ENCODE measurements at regions not wholly inside any gene's neighbourhood (a gene's known extent, or its start where the extent isn't known, plus 50 kb on each side); places are given as distances from the start of the nearest gene placed in this dataset.

- DNase-seq (ENCODE audit: low spot score), result no peak
Measured at GRCh38 chr3:181859518-181859917, 147.8 kb downstream of the SOX2 start.

DNA sequence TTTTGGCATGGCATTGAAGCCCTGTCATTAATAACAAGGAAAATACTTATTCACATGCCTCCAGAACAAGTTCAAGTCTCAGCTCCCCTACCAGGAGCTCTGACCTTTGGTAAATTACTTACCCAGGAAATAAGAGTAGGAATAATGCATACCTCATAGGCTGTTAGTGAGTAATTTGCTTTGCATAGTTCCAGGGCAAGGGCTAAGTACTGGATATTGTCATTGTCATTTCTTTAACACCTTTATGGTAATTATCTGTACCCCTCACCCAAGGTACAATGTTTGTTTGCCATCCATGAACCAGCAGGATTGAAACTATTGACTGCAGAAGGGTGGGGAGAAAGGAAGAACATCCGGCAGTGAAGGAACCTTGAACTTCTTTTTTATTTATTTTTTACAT lies 148.5 kb downstream of the SOX2 start:
- DNase-seq (ENCODE audit: low spot score), result no peak

DNA sequence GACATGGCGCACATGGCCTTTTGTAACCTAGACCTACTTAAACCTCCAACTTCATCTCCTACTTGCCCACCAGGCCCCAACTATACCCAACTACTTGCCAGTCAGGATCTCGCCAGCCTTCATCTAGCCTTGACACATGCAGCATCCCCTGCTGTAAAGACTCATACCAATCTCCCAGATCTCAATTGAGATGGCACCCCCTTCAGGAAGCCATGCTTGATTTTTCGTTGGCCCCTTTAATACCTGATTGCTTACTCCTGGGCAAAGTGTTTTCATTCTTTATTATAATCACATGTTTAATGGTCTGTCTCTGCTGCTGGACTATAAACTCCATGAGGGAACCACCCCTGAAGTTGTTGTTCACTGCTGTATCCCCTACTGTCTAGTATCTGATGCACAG lies 150.8 kb downstream of the SOX2 start:
- DNase-seq (ENCODE audit: low spot score), result no peak

DNA sequence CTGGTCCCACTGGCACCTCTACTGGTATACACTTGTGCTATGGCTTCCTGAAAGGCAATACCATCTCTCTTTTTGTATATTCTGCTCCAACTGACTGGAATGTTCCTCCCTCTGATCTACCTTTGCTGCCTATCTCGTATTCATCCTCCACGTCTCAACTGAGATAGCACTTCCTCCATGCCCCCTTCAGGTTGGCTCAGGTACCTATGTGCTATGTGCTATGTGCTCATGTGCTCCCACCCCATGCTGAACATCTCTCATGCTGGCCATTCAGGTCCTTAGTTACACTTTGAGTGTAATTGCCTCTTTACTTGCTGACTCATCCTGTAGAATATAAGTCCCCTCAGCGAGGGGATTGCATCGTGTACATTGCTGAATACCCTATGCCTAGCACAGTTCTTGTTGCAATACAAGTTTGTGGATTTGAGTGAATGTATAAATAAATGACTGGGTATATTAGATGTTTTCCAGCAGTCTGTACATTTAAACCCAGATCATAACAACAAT lies 156.9 kb downstream of the SOX2 start:
- DNase-seq (ENCODE audit: low spot score), result no peak

GRCh38 chr3:181872887-181873286 lies 161.2 kb downstream of the SOX2 start:
- DNase-seq (ENCODE audit: low spot score), result peak; percentile 6

DNA sequence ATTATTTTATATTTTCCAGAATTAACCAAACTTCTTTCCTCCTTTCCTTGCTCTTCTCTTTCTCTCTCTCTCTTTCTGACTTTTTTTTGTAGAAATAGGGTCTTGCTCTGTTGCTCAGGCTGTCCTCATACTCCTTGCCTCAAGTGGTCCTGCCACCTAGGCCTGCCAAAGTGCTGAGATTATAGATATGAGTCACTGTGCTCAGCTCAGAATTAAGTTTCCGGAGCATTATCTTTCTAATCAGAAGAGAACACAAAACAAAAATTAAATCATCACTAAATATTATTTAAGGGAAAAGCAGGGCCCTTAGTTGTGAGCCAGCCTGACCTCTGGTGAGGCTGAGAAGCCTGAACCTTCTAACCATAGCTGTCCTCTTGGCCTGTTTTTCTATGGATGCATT lies 168.2 kb downstream of the SOX2 start:
- no peak for DNase-seq (ENCODE audit: low spot score)

DNA sequence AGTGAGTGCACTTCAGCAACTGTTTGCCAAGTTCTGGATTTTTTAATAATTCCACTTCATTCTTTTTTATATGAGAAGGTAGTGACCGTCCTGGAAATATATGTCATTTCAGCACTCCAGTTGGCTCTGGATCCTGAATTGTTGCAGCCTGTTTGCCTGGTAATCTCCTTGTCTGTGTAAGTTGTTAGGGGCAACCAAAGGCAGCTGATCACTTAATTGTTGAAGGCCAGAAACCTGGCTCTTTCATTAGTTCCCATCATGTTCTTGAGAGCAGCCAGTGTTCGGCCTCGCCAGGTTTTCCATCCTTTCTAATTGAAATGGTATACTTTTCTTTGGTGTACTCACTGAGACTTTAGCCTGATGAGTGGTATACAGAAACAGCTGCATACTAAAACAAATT lies 168.6 kb downstream of the SOX2 start:
- no peak for DNase-seq (ENCODE audit: low spot score)

GRCh38 chr3:181881749-181882148 lies 170.0 kb downstream of the SOX2 start:
- no peak for DNase-seq (ENCODE audit: low spot score)

GRCh38 chr3:181885868-181886630 lies 174.3 kb downstream of the SOX2 start:
- no peak for DNase-seq (ENCODE audit: low spot score)

DNA sequence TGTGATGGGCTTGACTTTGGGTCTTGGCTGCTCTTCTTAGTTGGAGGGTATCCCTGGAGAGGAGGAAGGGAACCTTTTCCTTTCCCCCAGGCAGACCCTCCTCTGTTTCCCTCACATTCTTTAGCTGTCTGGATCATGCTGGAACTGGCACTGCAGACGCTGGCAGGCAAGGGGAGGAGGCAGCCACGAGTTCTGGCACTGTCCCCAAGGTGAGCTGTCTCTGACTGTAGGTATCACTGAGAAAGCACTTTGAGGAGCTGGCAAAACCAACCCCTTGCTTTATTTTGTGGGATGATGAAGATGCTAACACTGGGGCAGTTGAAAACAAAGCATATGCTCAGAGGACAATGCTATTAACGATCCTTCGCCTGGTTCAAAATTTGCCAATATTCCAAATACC lies 175.0 kb downstream of the SOX2 start:
- DNase-seq (ENCODE audit: low spot score), result no peak

DNA sequence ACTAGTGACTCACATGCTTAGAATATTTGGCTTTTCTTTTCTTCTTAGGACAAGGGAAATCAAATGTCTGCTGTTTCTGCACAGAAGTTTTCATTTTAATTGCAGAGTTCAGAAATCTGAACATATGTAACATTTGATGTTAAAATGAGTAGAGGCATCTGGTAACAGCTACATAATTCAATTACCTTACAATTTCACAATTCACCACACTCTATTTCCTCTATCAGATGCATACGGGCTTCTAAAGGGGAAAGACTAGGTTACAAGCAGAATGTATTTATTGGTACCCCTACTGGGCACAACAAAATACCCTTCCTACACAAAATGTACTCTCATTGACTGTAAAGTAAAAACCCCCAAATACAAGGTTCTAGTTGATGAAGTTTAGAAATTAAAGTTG lies 176.0 kb downstream of the SOX2 start:
- DNase-seq (ENCODE audit: low spot score), result no peak

DNA sequence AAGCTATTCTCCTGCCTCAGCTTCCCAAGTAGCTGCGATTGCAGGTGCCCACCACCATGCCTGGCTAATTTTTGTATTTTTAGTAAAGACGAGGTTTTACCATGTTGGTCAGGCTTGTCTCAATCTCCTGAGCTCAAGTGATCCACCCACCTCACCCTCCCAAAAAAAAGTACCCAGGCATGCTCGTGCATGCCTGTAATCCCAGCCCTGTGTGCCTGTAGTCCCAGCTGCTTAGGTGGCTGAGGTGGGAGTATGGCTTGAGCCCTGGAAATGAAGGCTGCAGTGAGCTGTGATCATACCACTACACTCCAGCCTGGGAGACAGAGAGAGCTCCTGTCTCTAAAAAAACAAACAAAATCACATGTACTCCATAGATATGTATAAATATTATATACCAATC lies 176.5 kb downstream of the SOX2 start:
- no peak for DNase-seq (ENCODE audit: low spot score)

- no peak for DNase-seq (ENCODE audit: low spot score)
Measured at GRCh38 chr3:181892848-181893247, 181.1 kb downstream of the SOX2 start.

DNA sequence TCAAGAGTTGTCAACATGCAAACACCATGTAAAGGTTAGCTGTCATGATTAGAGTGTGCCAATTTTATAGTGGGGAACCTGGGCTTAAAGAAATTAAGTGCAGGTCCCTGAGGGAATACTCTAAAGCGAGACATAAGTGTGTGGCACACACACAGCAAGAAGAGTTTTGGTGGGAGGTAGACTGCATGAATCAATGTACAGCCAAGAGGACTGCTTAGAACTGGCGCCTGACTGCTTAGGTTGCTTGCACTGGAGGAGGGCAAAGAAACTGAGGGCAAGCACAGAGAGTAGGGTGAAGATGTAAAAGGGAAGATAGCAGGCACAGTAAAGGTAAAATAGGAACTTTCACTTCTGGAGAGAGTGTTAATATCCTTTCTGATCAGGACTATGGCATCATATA lies 184.9 kb downstream of the SOX2 start:
- no peak for DNase-seq (ENCODE audit: low spot score)

DNA sequence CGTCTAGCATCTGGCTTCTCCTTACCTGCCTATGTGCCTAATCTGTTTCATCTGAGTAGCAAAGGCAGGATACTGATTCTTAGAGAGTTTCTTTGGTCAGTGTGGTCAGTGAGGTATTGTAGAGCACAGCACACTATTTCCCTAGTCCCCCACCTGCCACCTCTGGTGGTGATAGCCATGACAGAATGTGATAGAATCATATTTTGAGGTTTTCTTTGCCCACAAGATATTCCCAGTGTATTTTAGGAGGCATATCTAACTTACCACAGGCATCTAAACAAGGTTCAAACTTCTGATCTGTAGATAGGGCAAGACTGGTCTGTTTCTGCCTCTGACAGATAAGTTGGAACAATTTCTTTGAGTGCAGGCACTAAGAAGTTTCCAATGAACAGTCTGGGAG lies 188.0 kb downstream of the SOX2 start:
- no peak for DNase-seq (ENCODE audit: low spot score)

GRCh38 chr3:181901626-181902025 lies 189.9 kb downstream of the SOX2 start:
- no peak for DNase-seq (ENCODE audit: low spot score)

- DNase-seq (ENCODE audit: low spot score), result no peak
Measured at GRCh38 chr3:181906338-181906737, 194.6 kb downstream of the SOX2 start.

- DNase-seq (ENCODE audit: low spot score), result no peak
Measured at GRCh38 chr3:181909241-181909640, 197.5 kb downstream of the SOX2 start.

- DNase-seq (ENCODE audit: low spot score), result no peak
Measured at GRCh38 chr3:181912384-181912783, 200.7 kb downstream of the SOX2 start.

GRCh38 chr3:181913254-181913653 lies 201.5 kb downstream of the SOX2 start:
- no peak for DNase-seq (ENCODE audit: low spot score)

DNA sequence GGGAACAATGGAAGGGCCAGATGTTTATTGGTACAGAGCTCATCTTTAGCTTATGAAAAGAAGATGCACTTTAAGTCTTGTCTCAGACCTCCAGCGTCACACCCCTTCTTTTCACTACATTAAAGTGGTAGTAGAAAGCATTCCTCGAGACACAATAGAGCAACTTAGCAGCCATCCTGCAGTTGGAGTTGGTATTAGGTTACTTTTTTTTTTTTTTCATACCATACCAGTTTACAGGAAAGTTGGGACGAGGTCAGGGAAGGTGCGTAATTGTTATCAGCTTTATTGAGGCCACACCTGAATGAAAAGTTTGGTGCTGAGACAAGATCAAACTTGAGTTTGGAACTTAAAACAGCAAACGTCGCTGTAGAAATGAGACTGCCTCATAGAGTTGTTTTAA lies 203.8 kb downstream of the SOX2 start:
- no peak for DNase-seq (ENCODE audit: low spot score)

DNA sequence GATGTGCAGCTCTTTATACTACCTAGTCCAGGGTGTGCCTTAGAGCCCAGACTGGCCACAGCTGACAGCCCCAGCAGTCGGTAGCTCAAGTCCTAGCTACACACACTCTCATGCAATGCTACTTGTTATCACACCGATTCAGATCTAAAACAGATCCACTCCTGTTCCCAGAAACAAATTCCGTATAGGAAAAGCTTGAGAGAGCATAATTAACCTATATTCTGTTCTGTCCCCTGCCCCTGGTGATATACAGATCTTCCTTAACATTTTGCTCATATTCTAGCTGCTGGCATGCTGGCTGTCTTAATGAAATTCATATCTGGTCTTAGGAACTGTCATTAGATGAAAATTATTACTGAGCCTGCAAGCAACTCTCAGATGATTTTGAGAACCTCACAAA lies 204.3 kb downstream of the SOX2 start:
- DNase-seq (ENCODE audit: low spot score), result no peak

- DNase-seq (ENCODE audit: low spot score), result no peak
Measured at GRCh38 chr3:181917027-181917426, 205.3 kb downstream of the SOX2 start.

DNA sequence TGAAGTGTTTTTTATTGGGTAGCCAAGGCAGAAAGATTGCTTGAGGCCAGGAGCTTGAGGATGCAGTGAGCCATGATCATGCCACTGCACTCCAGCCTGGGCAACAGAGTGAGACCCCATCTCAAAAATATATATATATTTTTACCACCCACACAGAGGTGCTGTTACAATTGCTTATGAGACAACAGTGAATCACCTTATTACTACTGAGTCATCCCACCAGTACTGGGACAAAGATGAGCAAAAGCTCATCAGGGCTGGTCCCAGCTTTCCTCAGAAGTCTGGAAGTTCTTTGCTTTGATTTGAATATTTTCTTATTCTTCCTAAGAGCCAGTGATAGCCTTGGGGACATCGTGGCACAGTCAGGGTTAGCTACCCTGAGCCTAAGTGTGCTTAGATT lies 207.7 kb downstream of the SOX2 start:
- no peak for DNase-seq (ENCODE audit: low spot score)
